HG03460 (cell line): ENCODE measurements at regions not wholly inside any gene's neighbourhood (a gene's known extent, or its start where the extent isn't known, plus 50 kb on each side); places are given as distances from the start of the nearest gene placed in this dataset.
"Not testable (repeated sequence)": the region's sequence is repeated elsewhere in the genome, so short reads cannot be mapped to it uniquely, and the experiment has no call there.

ENCODE experiments used
- ATAC-seq: cut with Tn5 transposase; IDR thresholded peaks from one replicate; pipeline ENCODE4 v1.9.1; 2021; ENCODE audit not compliant: unreplicated experiment

DNA sequence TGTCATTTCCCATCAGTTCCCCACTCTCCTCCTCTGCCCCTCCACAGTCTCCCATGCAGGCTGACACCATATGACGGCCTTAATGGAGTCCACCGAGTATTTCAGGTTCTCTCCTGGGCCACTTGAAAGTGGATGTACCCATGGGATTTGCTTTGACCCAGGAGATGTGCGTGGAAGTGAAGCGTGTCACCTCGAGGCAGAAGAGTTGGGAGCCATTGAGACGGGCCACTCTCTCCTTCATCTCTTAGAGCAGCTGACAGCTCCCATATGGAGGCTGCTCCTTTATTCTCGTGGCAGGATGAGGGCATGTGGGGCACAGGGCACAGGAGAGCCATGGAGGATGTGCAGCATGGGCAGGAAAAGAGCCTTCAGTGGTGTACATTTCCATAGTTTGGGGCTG is 144.7 kb upstream of the CRYM start:
- ATAC-seq = not testable (repeated sequence)

- not testable (repeated sequence) for ATAC-seq
Measured at GRCh38 chr16:21404699-21405098, 126.6 kb upstream of the CRYM start.

DNA sequence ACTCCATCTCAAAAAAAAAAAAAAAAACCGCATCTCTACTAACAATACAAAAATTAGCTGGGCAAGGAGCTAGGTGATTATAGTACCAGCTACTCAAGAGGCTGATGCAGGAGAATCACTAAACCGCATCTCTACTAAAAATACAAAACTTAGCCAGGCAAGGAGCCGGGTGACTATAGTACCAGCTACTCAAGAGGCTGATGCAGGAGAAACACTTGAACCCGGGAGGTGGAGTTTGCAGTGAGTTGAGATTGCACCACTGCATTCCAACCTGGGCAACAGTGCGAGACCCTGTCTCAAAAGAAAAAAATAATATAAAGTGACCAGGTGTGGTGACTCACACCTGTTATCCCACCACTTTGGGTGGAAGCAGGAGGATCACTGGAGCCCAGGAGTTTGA is 119.8 kb upstream of the CRYM start:
- ATAC-seq = not testable (repeated sequence)

GRCh38 chr16:21396545-21396944 is 118.5 kb upstream of the CRYM start:
- not testable (repeated sequence) for ATAC-seq

DNA sequence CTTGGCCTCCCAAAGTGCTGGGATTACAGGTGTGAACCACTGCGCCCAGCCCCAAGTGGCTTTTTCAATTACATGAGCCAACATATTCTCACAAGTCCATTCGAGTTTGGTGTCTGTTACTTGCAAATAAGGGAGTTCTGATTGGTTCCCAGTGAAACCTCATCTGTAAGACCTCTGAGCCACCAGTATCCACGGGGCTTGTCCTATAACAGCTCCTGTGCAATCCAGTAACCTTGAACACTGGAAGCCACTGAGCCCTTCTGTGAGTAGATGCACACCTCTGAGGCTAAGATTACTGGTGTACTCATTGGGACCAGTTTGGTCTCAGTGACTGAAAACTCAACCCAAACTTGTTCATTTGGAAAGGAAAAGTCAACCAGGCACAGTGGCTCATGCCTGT is 112.5 kb upstream of the CRYM start:
- ATAC-seq = not testable (repeated sequence)

- ATAC-seq = not testable (repeated sequence)
Measured at GRCh38 chr16:21389860-21390259, 111.8 kb upstream of the CRYM start.

DNA sequence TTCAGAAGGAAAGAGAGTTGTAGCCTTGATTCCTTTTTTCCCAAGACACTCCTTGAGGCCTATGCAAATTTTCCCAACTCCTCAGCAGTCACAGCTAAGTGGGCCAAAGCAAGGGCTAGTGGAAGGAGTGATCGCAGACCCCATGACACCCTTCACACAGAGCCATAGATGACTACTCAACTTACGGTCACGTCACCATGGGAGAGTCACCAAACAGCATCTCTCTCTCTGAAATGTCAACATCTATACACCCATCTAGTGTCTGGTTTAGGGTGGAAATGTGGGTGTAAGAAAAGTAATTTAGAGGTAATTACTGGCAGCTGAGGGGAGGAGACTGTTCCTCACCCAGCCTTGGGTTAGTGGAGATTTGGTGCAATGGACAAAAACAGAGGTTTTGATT is 109.7 kb upstream of the CRYM start:
- ATAC-seq = not testable (repeated sequence)

- ATAC-seq = not testable (repeated sequence)
Measured at GRCh38 chr16:21386201-21386915, 108.3 kb upstream of the CRYM start.

DNA sequence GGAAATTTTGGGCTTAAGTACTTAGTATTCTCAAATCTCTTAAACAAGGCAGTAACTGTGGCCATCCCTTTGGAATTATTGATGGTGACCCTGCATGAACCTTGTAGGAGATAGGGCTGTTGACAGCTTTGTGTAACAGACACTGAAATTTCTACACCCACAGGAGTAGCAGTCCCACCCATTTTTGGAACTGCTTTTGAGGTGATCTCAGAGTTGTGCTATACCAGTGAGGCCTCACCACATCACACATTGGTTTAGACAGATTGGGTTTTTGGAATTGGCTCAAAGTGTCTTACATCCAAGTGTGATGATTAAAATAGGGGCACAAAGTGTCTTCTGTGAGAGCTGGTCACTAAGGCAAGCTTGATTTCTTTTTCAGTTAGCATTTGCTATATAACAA is 105.6 kb upstream of the CRYM start:
- ATAC-seq = not testable (repeated sequence)

- ATAC-seq = not testable (repeated sequence)
Measured at GRCh38 chr16:21379645-21380044, 101.6 kb upstream of the CRYM start.

- ATAC-seq = not testable (repeated sequence)
Measured at GRCh38 chr16:21376196-21376899, 98.3 kb upstream of the CRYM start.

- not testable (repeated sequence) for ATAC-seq
Measured at GRCh38 chr16:21375334-21375733, 97.2 kb upstream of the CRYM start.

GRCh38 chr16:21373454-21373853 is 95.4 kb upstream of the CRYM start:
- not testable (repeated sequence) for ATAC-seq

- not testable (repeated sequence) for ATAC-seq
Measured at GRCh38 chr16:21372862-21373261, 94.8 kb upstream of the CRYM start.

DNA sequence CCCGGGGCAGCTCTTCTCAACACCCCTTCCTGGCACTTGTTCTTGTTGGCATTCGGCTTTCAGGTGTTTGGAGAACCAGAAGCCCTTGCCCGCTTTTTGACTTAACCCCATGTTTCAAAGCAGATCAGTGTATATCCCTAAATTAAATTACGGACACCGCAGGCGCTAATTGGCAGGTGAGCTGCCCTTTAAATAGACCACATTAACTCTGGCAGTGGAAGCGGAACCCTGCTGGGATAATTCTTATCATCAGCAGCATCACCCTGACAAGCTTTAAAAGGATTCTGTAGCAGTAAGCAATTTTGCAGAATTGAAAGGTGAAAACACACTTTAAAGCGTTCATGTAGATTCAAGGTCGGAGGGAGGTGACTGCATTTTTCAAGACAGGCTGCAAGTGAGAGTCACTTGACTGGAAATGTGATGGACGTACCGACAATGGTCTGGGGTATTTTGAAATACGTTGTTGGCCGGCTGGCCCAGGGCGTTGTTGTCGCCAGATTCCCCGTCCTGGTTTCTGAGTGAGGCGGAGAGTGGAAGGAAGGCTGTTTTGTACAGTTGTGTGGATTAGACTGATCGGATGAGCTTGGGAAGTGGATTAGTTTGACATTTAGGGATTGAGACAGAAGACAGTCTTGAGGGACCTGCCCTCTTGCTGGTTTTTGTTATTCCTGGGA is 94.2 kb upstream of the CRYM start:
- ATAC-seq = not testable (repeated sequence)

DNA sequence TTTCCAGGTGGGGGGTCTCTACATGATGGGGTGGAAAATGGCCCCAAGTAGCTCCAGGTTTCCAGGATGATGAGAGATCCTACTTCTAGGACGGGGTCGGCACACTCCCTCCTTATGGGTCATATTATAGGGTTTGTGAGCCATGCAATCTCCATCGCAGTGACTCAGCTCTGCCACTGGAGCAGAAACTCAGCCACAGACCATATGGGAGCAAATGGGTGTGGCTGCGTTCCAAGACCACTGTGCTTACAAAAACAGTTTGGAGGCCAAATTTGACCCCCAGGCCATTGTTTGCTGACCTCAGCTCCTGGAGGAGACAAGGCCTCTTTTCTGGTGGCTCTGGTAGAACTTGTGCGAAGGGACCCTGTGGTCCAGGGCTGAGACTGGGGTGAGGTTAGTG is 92.7 kb upstream of the CRYM start:
- ATAC-seq = not testable (repeated sequence)

DNA sequence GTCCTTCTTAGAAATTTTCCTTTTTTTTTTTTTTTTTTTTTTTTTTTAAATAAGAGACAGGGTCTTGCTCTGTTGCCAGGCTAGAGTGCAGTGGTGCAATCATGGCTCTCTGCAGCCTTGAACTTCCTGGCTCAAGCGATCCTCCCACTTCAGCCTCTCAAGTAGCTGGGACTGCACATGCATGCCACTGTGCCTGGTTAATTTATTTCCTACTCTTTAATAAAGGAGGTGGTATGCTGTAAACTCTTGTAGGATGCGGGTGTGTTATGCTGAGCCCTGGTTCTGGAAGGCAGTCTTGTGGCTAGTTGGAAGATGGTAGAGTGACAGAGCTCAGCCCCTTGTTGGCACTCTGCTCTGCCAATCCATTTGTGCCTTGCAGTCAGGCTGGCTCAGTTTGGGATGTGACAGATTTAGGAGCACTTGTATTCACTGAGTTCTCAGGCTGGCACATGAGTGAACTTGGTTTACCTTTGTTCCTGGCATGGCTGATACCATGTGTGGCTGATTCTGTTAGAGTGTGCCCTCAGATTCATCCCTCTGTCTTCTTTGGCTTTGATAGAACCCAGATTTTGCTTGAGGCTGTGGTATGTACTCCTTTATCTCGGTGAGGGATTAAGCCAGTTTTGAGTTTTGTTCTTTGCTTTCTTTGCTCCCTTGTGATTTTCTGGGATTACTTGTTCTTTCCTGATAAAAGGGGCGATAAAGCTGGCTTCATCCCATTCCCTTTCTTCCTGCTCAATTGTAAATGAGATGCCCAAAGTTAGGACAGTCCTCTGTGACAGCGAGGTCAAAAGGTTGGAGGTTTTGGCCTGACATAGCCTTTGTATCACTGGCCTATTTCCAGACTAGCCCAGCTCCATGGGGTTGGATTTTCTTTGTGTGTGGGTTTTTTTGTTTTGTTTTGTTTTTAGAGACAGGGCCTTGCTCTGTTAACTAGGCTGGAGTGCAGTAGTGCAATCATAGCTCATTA is 91.2 kb upstream of the CRYM start:
- ATAC-seq = not testable (repeated sequence)

DNA sequence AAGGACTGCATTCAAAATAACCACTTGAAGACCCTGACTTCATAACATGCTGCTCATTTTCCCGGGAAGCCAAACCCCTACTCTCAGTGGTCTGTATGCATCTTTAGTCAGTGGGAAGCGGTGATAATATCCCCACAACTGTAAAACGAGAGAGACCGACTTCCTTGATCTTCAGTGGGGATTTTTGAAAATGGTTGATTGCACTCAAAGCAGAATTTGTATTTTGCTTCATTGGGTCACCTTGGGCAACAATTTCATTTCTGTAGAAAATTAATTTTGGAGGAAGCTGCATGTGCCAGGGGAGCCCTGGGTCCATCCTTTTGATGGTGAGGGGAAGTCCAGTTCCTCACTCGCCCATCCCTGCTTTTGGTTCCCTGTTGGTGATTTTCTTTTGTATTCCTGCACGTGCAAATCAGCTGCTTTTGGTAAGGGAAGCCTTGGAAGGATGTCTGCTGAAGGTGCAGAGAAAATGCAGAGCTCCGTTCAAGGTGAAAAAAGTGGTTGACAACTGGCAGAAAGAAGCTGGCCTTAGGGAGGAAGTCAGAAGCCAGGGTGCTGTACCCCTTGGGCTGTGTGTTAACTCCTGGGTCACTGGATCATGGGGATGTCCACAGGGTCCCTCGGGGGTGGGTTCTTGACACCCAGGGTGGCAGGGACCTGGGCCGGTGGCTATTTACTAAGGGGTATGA is 89.8 kb upstream of the CRYM start:
- ATAC-seq = not testable (repeated sequence)

DNA sequence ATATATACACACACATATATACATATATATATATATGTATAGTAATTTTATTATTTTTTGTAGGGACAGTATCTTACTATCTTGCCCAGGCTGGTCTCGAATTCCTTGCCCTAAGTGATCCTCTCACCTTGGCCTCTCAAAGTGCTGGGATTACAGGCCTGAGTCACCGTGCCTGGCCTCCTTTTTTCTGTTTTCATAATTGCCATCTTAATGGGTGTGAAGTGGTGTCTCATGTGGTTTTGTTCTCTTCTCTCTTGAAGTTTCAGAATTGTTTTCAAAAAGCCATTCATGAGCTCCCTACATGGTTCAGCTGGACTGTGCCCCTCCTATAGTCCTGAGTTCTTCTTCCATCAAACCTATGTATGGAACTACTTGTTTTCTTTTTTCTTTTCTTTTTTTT is 88.9 kb upstream of the CRYM start:
- not testable (repeated sequence) for ATAC-seq

DNA sequence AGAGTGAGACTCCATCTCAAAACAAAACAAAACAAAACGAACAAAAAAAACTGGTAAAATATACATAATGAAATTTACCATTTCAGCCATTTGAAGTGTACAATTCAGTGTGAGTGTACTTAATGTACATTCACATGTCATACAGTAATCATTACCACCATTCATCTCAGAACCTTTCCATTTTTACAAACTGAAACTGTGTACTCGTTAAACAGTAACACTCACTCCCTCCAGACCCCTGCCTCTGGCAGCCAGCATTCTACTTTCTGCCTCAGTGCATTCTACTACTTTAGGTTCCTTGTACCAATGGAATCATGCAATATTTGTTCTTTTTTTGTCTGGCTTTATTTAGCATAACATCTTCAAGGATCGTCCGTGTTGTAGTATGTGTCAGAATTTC is 87.5 kb upstream of the CRYM start:
- peak; percentile 32 for ATAC-seq
